ENCODE measurements at regions not wholly inside any gene's neighbourhood (a gene's known extent, or its start where the extent isn't known, plus 50 kb on each side); places are given as distances from the start of the nearest gene placed in this dataset.
A peak's percentile ranks its signal among the peaks of the same experiment; 100 is the strongest.

DNA sequence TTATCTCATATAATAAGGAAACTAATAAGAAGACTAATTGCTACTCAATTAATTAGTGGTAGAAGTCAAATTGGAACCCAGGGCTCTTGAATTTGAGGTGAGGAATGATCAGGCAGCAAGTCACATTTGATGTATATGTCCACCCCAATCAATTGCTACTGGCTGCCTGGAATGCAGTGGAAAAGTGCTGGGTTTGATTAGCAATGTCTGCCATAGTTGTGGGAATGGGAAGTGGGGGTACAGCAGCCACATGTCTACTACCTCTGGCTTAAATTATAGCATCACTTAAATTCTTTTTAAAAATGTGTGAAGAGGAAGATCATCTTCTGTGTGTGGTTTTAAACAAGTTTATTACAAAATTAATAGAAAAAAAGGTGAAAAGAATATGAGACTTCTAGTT lies 50.8 kb upstream of the NAV2 start:
- Mint-ChIP-seq H3K4me3 (no peak overlapping the region), H3K27ac (no peak overlapping the region), H3K27me3 (ENCODE audit: low read depth, poor library complexity) (peaks cover 8% of the 10 kb centered on the region), H3K4me1 (peaks cover 7% of the 10 kb centered on the region), H3K9me3 (no peaks in the 10 kb centered on the region), H3K36me3 (ENCODE audit: low read depth) (no peaks in the 10 kb centered on the region)
- no peak for TF ChIP-seq CTCF (IDR thresholded peaks at IDR 0.05)
- no peak for DNase-seq

- Mint-ChIP-seq H3K9me3 (peaks cover under 1% of the 10 kb centered on the region), H3K27me3 (ENCODE audit: low read depth, poor library complexity) (peaks cover 8% of the 10 kb centered on the region), H3K36me3 (ENCODE audit: low read depth) (no peaks in the 10 kb centered on the region), H3K27ac (no peak overlapping the region), H3K4me3 (no peak overlapping the region), H3K4me1 (peaks cover 5% of the 10 kb centered on the region)
- TF ChIP-seq CTCF (IDR thresholded peaks at IDR 0.05): no peak
- DNase-seq: no peak
Measured at GRCh38 chr11:19660076-19660475, 52.6 kb upstream of the NAV2 start.

GRCh38 chr11:19659529-19659928 lies 53.1 kb upstream of the NAV2 start:
- no peak for TF ChIP-seq CTCF (IDR thresholded peaks at IDR 0.05)
- Mint-ChIP-seq H3K36me3 (ENCODE audit: low read depth) (no peaks in the 10 kb centered on the region), H3K4me1 (no peaks in the 10 kb centered on the region), H3K9me3 (peaks cover 4% of the 10 kb centered on the region), H3K27me3 (ENCODE audit: low read depth, poor library complexity) (peaks cover 8% of the 10 kb centered on the region), H3K27ac (no peak overlapping the region), H3K4me3 (peak overlapping the region; percentile 2)
- no peak for DNase-seq

- no peaks in the 10 kb centered on the region for H3K36me3 Mint-ChIP-seq (ENCODE audit: low read depth)
- H3K9me3 Mint-ChIP-seq: peaks cover 4% of the 10 kb centered on the region
- no peak for DNase-seq
- no peak for TF ChIP-seq CTCF (IDR thresholded peaks at IDR 0.05)
- no peak overlapping the region for H3K4me3 Mint-ChIP-seq
- H3K4me1 Mint-ChIP-seq: no peaks in the 10 kb centered on the region
- H3K27me3 Mint-ChIP-seq (ENCODE audit: low read depth, poor library complexity): peaks cover 8% of the 10 kb centered on the region
- no peak overlapping the region for H3K27ac Mint-ChIP-seq
Measured at GRCh38 chr11:19658344-19658743, 54.3 kb upstream of the NAV2 start.

DNA sequence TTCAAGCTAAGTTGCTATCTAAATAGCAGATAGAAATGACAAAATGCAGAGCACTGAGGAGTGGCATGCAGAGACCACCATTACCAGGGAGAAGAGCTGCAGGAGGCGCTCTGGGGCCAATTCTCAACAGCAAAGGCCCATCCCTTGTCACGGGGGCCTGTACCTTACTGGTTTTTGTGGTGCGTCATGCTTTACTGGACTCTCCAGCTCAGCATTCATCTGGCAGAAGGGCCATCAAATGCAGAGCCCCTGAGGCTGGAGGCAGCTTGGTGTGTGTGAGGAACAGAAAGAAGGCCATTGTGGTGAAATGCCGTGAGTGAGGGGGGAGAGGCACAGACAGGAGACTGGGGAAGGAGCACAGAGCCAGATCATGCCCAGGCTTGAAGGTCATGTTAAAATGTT lies 56.5 kb upstream of the NAV2 start:
- Mint-ChIP-seq H3K27ac (no peak overlapping the region), H3K4me1 (no peaks in the 10 kb centered on the region), H3K4me3 (no peak overlapping the region), H3K9me3 (peaks cover 4% of the 10 kb centered on the region), H3K27me3 (ENCODE audit: low read depth, poor library complexity) (peaks cover 8% of the 10 kb centered on the region), H3K36me3 (ENCODE audit: low read depth) (no peaks in the 10 kb centered on the region)
- TF ChIP-seq CTCF (IDR thresholded peaks at IDR 0.05): no peak
- no peak for DNase-seq

- Mint-ChIP-seq H3K27me3 (ENCODE audit: low read depth, poor library complexity) (no peaks in the 10 kb centered on the region), H3K27ac (no peak overlapping the region), H3K4me1 (peaks cover 19% of the 10 kb centered on the region), H3K9me3 (peaks cover 4% of the 10 kb centered on the region), H3K36me3 (ENCODE audit: low read depth) (no peaks in the 10 kb centered on the region), H3K4me3 (no peak overlapping the region)
- no peak for TF ChIP-seq CTCF (IDR thresholded peaks at IDR 0.05)
- no peak for DNase-seq
Measured at GRCh38 chr11:19652623-19653375, 59.8 kb upstream of the NAV2 start.

All from nephron progenitor cell (in vitro differentiated cells).